ENCODE measurements at regions not wholly inside any gene's neighbourhood (a gene's known extent, or its start where the extent isn't known, plus 50 kb on each side); places are given as distances from the start of the nearest gene placed in this dataset.

- no peak for DNase-seq
- H3K9me3 ChIP-seq: peaks cover 0 to 14% (median 0%) of the 10 kb centered on the region in 11 donors
- no peaks in the 10 kb centered on the region for H3K27me3 ChIP-seq
- H3K27ac ChIP-seq: no peak overlapping the region
- H3K36me3 ChIP-seq: no peaks in the 10 kb centered on the region
- TF ChIP-seq, protein P1, sequence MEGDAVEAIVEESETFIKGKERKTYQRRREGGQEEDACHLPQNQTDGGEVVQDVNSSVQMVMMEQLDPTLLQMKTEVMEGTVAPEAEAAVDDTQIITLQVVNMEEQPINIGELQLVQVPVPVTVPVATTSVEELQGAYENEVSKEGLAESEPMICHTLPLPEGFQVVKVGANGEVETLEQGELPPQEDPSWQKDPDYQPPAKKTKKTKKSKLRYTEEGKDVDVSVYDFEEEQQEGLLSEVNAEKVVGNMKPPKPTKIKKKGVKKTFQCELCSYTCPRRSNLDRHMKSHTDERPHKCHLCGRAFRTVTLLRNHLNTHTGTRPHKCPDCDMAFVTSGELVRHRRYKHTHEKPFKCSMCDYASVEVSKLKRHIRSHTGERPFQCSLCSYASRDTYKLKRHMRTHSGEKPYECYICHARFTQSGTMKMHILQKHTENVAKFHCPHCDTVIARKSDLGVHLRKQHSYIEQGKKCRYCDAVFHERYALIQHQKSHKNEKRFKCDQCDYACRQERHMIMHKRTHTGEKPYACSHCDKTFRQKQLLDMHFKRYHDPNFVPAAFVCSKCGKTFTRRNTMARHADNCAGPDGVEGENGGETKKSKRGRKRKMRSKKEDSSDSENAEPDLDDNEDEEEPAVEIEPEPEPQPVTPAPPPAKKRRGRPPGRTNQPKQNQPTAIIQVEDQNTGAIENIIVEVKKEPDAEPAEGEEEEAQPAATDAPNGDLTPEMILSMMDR (IDR thresholded peaks at IDR 0.05): no peak
- 95 to 98% methylated on average over 1 of the region's 1 CpG for WGBS, 2 donors
- intact Hi-C loops (cut with DNase I): no loop called here
- peaks cover 3 to 23% (median 17%) of the 10 kb centered on the region in 9 donors for H3K4me1 ChIP-seq
- no peak for ATAC-seq
- H3K4me3 ChIP-seq: no peak overlapping the region
Measured at GRCh38 chr18:10119991-10120390, 206.2 kb downstream of the VAPA start.

GRCh38 chr18:10120622-10121021 lies 206.8 kb downstream of the VAPA start:
- H3K36me3 ChIP-seq: no peaks in the 10 kb centered on the region
- no peaks in the 10 kb centered on the region for H3K27me3 ChIP-seq
- no peak for ATAC-seq
- peaks cover 3 to 23% (median 17%) of the 10 kb centered on the region in 9 donors for H3K4me1 ChIP-seq
- no peak overlapping the region for H3K27ac ChIP-seq
- no peak overlapping the region for H3K4me3 ChIP-seq
- intact Hi-C loops (cut with DNase I): no loop called here
- 84 to 93% methylated on average over 3 of the region's 3 CpGs for WGBS, 2 donors
- TF ChIP-seq, protein P1 (IDR thresholded peaks at IDR 0.05): no peak
- DNase-seq: no peak
- peaks cover 0 to 14% (median 0%) of the 10 kb centered on the region in 11 donors for H3K9me3 ChIP-seq

- ATAC-seq (no peak), DNase-seq (no peak)
- Histone ChIP-seq H3K4me3 (no peak overlapping the region), H3K27me3 (no peaks in the 10 kb centered on the region), H3K36me3 (no peaks in the 10 kb centered on the region), H3K27ac (no peak overlapping the region), H3K4me1 (peaks cover 3 to 23% (median 17%) of the 10 kb centered on the region in 9 donors), H3K9me3 (peaks cover 0 to 14% (median 0%) of the 10 kb centered on the region in 11 donors)
- 94 to 98% methylated on average over 1 of the region's 1 CpG for WGBS, 2 donors
- TF ChIP-seq, protein P1 (IDR thresholded peaks at IDR 0.05): no peak
- intact Hi-C loops (cut with DNase I): no loop called here
Measured at GRCh38 chr18:10121028-10121427, 207.2 kb downstream of the VAPA start.

GRCh38 chr18:10121786-10122515 lies 208.1 kb downstream of the VAPA start:
- intact Hi-C loops (cut with DNase I): no loop called here

More at GRCh38 chr18:10121786-10122515, 208.1 kb downstream of the VAPA start:
- Histone ChIP-seq H3K4me3 (no peak overlapping the region), H3K36me3 (no peaks in the 10 kb centered on the region), H3K27ac (peak overlapping the region in 9 of 10 donors; percentile 10 to 81 (median 69)), H3K9me3 (peaks cover 0 to 14% (median 0%) of the 10 kb centered on the region in 11 donors), H3K27me3 (no peaks in the 10 kb centered on the region), H3K4me1 (peaks cover 3 to 23% (median 17%) of the 10 kb centered on the region in 9 donors)
- TF ChIP-seq, protein P1 (IDR thresholded peaks at IDR 0.05): no peak
- ATAC-seq (peak; percentile 46 to 90 (median 72)), DNase-seq (no peak)
- WGBS, 2 donors: 40 to 51% methylated on average over 11 of the region's 11 CpGs
